GM19043 (cell line): ENCODE measurements at regions not wholly inside any gene's neighbourhood (a gene's known extent, or its start where the extent isn't known, plus 50 kb on each side); places are given as distances from the start of the nearest gene placed in this dataset.

Experiments
- ATAC-seq: cut with Tn5 transposase; IDR thresholded peaks from one replicate; pipeline ENCODE4 v1.9.1; 2021; ENCODE audit warnings: low read depth; ENCODE audit not compliant: unreplicated experiment

DNA sequence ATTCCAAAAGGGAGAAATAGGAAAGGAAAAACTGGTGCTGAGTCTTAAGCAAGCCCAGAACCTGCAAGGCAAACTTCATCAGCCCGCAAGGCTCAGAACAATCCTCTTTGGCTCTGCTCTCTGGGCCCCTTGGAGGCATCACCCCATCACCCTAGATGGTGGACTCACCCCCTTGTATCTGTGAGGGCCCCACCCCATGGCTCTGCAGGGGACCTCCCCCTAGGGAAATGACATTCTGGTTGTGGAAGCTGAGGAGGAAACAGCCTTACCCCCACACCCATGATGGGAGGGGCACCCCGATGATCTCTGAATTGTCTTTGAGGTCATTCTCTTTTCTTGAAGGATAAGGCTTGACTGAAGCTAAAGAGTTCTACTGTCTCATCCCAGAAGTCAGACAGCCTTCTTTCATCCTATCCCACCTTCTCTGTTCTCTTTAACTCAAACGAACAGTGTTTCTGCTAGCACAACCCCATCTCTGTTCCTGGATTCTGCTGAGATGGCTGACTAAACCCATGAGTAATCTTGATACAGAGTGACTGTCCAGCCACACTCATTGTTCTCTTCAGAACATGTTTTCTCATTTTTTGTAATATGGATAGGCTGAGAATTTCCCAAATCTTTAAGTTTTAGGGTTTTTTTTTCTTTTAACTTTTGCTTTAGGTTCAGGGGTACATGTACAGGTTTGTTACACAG is 492.1 kb upstream of the MYT1L start:
- no peak for ATAC-seq

- no peak for ATAC-seq
Observed at GRCh38 chr2:2822143-2822542, 491.1 kb upstream of the MYT1L start.

DNA sequence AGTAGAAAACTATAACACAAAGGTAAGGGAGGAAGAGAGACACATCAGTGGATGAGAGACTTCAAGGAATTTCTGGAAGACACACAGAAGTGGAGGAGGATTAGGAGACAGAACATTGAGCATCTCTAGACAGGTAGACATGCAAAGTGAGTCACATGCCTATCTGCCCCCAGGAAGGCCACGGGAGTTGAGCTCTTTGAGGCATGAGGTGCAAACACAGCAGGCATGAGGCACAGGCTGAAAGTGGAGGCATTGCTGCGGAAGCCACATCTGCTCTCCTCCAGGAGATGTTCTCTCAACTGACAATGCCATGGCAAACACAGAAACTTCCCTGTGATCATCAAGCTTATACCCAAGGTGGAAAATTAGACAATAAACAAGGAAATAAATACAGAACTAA is 481.6 kb upstream of the MYT1L start:
- ATAC-seq: no peak

DNA sequence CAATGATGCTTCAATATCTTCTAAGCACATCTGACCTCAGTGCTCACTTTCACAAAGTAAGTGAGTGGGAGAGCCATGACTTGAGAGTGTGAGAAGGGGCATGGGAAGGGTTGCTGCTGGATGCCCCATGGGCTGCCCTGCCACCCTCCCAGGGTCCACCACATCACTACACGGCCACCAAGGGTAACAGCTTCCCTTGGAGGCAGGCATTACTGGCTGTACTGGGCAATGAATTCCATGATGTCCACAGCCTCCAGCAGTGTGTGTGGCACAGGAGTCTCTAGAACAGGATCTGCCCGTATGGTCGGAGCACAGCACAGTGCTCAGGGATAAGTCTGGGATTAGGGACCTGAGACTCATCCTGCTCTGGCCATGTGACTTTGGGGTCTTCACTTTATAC is 481.0 kb upstream of the MYT1L start:
- ATAC-seq: no peak

DNA sequence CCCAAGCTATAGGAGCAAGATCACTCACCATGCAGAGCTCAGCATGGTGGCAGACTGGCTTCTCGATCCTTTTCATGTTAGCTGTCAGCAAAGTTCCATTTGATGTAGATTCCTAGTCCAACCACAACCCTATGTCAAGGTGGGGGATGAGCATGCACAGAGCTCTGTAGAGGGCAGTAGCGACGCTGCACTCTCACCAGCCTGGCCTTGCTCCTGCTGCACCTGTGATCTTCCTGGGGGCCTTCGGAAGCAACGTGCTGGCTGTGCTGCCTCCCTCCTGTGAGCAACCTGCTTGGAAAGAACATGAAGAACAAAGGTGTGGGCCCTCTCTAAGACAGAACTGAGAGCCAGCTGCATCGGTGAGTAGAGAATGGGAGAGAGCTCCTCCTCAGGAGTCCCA is 479.4 kb upstream of the MYT1L start:
- ATAC-seq: no peak

- ATAC-seq: no peak
Observed at GRCh38 chr2:2809771-2810170, 478.7 kb upstream of the MYT1L start.

DNA sequence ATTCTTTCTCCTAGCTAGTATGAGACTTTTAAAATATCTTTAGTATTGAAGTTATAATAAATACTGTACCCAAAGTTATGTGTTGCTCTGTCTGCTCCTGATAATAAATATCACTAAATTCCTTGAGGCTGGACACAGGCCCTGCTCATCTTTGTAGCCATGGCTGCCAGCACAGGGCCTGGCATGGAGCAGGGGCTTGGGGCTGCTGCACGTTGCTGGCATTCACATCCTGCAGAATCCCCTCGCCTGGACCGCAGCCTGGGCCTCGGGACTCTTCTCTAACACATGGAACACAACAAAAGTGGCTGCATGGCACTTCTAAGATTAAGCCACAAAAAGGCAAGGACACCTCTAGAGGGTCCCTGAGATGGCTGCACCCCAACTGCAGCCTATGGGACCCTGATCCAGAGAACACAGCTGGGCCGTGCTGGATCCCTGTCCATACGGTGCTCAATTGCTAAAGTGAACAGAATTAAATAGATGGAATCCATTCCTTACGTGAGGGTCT is 477.5 kb upstream of the MYT1L start:
- ATAC-seq: no peak

DNA sequence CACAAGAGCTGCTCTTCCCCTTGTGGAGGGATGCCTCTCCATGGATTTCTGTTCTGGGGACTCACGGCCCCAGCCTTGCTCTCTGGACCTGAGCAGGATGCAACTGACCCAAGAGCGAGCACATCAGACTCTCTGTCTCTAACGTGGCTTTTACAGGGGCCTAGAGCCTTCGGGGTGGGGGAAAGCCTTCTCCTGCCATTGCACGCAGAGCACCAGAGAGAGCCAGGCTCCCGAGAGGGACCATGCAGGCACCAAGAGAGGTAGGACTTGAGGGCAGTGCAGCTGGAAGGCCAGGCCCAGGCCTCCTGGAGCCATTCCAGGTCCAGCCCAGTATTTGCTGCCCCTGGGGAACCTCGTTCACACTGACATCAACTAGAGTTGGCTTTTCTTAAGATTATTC is 475.6 kb upstream of the MYT1L start:
- ATAC-seq: no peak

- no peak for ATAC-seq
Observed at GRCh38 chr2:2805263-2805662, 474.2 kb upstream of the MYT1L start.

- ATAC-seq: no peak
Observed at GRCh38 chr2:2804528-2804927, 473.5 kb upstream of the MYT1L start.

DNA sequence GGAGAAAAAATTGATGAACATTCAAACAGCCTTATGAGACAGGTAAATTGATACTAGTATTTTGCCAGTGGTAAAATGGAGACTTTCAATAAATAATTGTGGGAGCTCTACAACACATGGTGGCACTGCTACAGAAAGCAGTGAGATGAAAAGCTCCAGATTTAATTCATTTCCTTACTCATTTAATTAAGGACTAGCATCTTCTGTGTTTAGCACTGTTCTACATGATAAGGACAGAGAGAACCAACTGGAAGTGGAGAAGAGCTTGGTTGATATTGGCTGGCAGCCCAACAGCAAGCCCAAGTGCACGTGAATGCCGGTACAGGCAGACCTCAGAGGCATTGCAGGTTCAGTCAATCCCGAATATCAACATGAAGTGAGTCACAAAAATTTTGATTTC is 470.4 kb upstream of the MYT1L start:
- ATAC-seq: no peak

DNA sequence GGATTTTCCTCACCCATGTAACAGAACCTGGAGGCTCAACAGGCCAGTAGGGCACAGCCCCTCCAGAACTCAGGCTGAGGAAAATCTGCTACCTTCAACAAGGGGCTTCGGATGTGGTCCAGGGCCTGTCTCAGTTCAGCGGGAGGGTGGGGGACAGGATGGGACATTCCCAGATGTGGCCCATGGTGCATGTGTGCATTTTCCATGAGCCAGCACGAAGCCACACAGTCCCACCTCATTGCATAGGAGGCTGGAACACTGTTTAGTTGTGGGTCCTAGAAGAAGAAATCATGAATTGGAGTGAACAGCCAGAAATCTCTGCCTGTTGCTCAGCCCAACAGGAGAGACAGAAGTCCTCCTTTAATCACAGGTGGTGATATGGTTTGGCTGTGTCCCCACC is 469.6 kb upstream of the MYT1L start:
- ATAC-seq: no peak

DNA sequence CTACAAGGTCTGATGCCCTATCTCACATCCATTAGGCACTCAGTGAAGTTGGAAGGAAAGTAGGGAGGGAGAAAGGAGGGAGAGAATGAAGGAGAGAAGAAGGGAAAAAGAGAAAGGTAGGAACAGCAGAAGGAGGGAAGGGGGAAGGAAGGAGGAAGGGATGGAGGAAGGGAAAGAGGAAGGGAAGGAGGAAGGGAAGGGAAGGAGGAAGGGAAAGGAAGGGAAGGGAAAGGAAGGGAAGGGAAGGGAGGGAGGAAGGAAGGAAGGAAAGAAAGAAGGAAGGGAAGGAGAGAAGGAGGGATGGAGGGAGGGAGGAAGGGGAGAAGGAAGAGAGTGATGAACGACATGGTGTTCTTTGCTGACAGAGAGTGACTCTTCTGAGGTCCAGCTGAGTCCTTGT is 468.9 kb upstream of the MYT1L start:
- ATAC-seq: no peak

DNA sequence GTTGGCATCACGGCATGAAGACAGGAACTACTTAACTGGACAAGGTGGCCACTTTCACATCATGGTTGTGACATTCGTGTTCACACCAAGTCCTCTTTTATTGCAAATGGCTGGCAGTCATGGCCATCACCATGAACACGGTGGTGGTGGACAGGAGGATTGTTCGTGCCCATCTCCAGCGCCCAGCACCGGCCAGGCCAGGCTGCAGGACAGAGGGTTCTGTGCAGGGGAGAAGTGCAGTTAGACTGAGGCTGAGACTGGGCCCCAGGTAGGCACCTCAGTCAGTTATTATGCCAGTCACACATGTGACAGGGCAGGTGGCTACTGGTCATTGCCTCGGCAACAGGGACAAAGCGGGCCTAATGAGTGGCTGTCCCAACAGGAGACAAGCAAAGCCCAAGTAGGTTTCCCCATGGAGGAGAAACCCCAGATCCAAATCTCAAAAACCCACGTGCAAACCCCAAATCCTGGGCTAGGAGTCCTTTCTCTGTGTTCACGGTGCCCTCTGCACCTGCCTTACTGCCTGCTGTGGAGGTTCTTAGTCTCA is 468.1 kb upstream of the MYT1L start:
- ATAC-seq: no peak

- no peak for ATAC-seq
Observed at GRCh38 chr2:2798337-2798736, 467.3 kb upstream of the MYT1L start.

DNA sequence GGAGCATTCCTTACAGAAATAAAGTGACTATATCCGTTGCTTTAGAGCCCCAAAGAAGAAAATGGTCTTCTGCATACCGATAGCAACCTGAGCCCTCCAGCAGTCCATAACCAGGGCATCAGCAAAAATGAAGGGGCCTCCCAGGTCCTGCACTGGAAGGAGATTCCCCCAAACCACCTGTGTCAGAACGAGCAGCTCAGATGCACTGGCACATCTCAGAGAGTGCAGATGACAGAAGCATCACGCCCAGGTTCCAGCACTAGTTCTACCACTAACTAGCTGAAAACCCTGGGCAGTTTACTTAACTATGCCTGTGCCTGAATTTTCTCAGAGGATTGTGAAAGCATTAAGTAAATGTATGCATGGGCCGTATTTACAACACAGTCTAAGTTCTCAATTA is 466.7 kb upstream of the MYT1L start:
- ATAC-seq: no peak

DNA sequence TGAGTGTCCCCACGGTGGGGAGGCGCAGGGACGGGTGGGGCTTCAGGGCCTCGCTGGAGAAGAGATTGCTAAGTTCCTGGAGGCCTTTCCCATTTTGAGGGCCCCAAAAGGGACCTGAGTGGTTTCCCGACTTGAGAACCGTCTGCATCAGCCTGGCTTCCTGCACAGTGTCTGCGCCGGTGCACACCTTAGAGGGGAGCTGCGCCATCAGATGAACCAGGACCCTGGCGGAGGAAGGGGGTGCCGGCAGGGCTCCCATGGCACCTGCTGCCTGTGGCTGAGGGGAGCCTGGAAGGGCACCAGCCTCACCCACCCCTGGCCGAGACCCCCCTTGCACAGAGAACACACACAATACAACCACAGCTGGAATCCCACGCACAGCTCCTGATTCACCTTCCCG is 465.1 kb upstream of the MYT1L start:
- no peak for ATAC-seq

DNA sequence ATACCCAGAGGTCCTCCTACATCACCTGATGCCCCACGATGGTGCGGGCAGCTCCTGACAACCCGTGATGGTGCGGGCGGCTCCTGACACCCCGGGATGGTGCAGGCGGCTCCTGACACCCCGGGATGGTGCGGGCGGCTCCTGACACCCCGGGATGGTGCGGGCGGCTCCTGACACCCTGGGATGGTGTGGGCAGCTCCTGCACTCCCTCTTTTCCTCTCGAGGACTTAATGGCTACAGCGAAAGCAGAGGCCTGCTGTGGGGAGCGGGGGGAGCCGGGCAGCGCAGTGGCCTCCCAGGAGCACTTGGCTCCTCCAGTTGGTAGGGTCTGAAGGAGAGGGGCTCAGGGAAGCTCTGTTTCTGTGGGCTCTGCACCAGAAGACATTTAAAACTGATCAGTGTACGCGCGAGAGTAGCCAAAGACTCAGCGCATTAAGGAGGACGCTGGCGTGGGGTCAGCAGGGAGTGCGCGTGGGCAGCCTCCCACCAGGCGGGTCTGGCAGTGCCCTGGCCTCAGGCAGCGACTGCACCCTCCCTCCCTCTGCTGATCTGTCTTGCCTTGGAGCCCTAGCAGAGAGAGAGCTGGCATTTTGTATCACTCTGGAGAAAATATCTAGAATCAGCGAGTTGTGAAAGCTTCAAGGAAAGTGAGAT is 464.5 kb upstream of the MYT1L start:
- no peak for ATAC-seq

DNA sequence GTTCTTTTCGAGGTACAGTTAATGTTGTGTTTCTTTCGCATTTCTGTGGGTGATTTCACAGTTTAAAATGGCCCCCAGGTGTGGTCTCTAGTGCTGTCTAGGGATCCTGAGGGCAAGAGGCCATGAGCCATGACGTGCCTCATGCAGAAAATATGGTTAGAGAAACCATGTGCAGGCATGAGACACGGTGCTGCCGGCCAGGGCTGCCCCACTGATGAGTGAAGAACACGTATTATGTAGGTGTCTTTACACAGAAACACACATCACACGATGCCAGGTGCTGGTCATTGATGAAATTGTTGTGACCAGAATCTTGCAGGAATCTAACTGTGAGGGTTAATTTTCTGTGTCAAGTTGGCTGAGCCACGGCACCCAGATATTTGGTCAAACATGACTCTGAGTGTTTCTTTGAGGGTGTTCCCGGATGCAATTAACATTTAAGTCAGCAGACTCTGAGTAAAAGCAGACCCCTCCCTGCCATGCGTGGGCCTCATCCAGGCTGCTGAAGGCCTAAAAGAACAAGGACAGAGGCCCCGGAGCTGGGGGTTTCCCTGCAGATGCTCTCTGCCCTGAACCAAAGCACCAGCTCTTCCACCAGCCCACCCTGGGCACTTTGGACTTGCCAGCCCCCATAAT is 463.0 kb upstream of the MYT1L start:
- no peak for ATAC-seq

- ATAC-seq: no peak
Observed at GRCh38 chr2:2793514-2793913, 462.4 kb upstream of the MYT1L start.

DNA sequence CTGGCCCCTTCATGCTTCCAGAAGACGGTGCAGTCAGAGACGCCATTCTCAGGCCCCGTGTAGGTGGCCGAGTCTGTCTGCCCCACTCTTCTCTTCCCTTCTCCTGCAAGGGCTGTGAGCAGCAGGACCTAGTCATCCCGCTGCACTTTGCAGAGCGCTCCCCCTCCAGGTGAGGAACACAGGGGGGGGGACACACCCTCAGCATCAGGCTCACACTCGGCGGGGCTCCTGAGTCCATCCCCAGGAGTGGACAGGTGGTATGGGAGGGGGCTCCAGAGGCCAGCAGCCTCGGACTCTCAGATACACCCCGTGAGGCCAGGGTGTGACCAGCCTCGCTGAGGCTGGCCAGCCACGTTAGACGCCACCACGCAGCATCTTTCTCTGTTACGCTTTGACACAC is 460.5 kb upstream of the MYT1L start:
- no peak for ATAC-seq

- ATAC-seq: no peak
Observed at GRCh38 chr2:2791031-2791430, 460.0 kb upstream of the MYT1L start.
